ENCODE measurements at regions not wholly inside any gene's neighbourhood (a gene's known extent, or its start where the extent isn't known, plus 50 kb on each side); places are given as distances from the start of the nearest gene placed in this dataset.
A peak's percentile ranks its signal among the peaks of the same experiment; 100 is the strongest.

GRCh38 chr17:70636517-70637133, 467.3 kb downstream of the KCNJ2 start:
- DNase-seq: peak in 2 of 56 donors; percentile 5 to 65

- no peak for DNase-seq
These were observed 472.7 kb downstream of the KCNJ2 start for GRCh38 chr17:70642059-70642458.

- DNase-seq: no peak
These were observed 474.8 kb downstream of the KCNJ2 start for GRCh38 chr17:70644096-70644495.

- no peak for DNase-seq
These were observed 477.3 kb downstream of the KCNJ2 start for GRCh38 chr17:70646673-70647072.

- no peak for DNase-seq
These were observed 478.8 kb downstream of the KCNJ2 start for GRCh38 chr17:70648166-70648565.

- DNase-seq: no peak
These were observed 484.5 kb downstream of the KCNJ2 start for GRCh38 chr17:70653850-70654249.

GRCh38 chr17:70654706-70655105, 485.4 kb downstream of the KCNJ2 start:
- DNase-seq: peak in 21 of 56 donors; percentile 1 to 51 (median 19)

GRCh38 chr17:70655176-70655958, 486.0 kb downstream of the KCNJ2 start:
- peak in 5 of 56 donors; percentile 9 to 41 (median 35) for DNase-seq

GRCh38 chr17:70658317-70658716, 489.0 kb downstream of the KCNJ2 start:
- DNase-seq: no peak

- DNase-seq: no peak
These were observed 489.5 kb downstream of the KCNJ2 start for GRCh38 chr17:70658840-70659239.

- no peak for DNase-seq
These were observed 492.2 kb downstream of the KCNJ2 start for GRCh38 chr17:70661342-70662222.

- no peak for DNase-seq
These were observed 499.1 kb downstream of the KCNJ2 start for GRCh38 chr17:70668276-70668937.

GRCh38 chr17:70668938-70669778, 499.8 kb downstream of the KCNJ2 start:
- DNase-seq: no peak

- DNase-seq: no peak
These were observed 504.7 kb downstream of the KCNJ2 start for GRCh38 chr17:70674061-70674460.

GRCh38 chr17:70675070-70675590, 505.8 kb downstream of the KCNJ2 start:
- DNase-seq: no peak

- no peak for DNase-seq
These were observed 508.7 kb downstream of the KCNJ2 start for GRCh38 chr17:70677783-70678647.

- DNase-seq: no peak
These were observed 509.6 kb downstream of the KCNJ2 start for GRCh38 chr17:70678889-70679288.

GRCh38 chr17:70683936-70684335, 514.6 kb downstream of the KCNJ2 start:
- DNase-seq: no peak

GRCh38 chr17:70687421-70687820, 518.1 kb downstream of the KCNJ2 start:
- no peak for DNase-seq
